ENCODE measurements at regions not wholly inside any gene's neighbourhood (a gene's known extent, or its start where the extent isn't known, plus 50 kb on each side); places are given as distances from the start of the nearest gene placed in this dataset.
A peak's percentile ranks its signal among the peaks of the same experiment; 100 is the strongest.

GRCh38 chrX:94041881-94042280 lies 367.9 kb downstream of the FAM133A start:
- no peaks in the 10 kb centered on the region for H3K27me3 Mint-ChIP-seq

GRCh38 chrX:94045724-94046123 lies 371.7 kb downstream of the FAM133A start:
- no peaks in the 10 kb centered on the region for H3K36me3 Mint-ChIP-seq
- no peak for ATAC-seq (ENCODE audit: low read depth in 2 of 2)
- H3K27ac ChIP-seq (ENCODE audit: insufficient read depth, low read length, poor library complexity, severe bottlenecking), result no peak overlapping the region
- H3K27me3 ChIP-seq (ENCODE audit: control insufficient read depth, insufficient read depth, low read length), result no peaks in the 10 kb centered on the region
- no peak overlapping the region for H3K4me3 ChIP-seq (ENCODE audit: low read depth, low read length)
- no peaks in the 10 kb centered on the region for H3K36me3 ChIP-seq (ENCODE audit: control insufficient read depth, insufficient read depth, low read length)
- H3K4me1 ChIP-seq (ENCODE audit: control insufficient read depth, insufficient read depth, low read length, poor library complexity, severe bottlenecking), result no peaks in the 10 kb centered on the region
- DNase-seq, result no peak
- H3K9me3 ChIP-seq (ENCODE audit: control insufficient read depth in 2 of 2, low read length in 2 of 2), result no peaks in the 10 kb centered on the region
- H3K9me3 Mint-ChIP-seq, result peaks cover 0 to 7% (median 0%) of the 10 kb centered on the region in 7 donors
- no peak overlapping the region for H3K4me3 Mint-ChIP-seq
- H3K27me3 Mint-ChIP-seq, result no peaks in the 10 kb centered on the region
- no peak overlapping the region for H3K27ac Mint-ChIP-seq
- H3K4me1 Mint-ChIP-seq, result no peaks in the 10 kb centered on the region

More at GRCh38 chrX:94041881-94042280, 367.9 kb downstream of the FAM133A start:
- ATAC-seq (ENCODE audit: low read depth in 2 of 2) (no peak), DNase-seq (no peak)
- Histone ChIP-seq H3K27me3 (ENCODE audit: control insufficient read depth, insufficient read depth, low read length) (no peaks in the 10 kb centered on the region), H3K36me3 (ENCODE audit: control insufficient read depth, insufficient read depth, low read length) (no peaks in the 10 kb centered on the region), H3K9me3 (ENCODE audit: control insufficient read depth in 2 of 2, low read length in 2 of 2) (no peaks in the 10 kb centered on the region), H3K4me1 (ENCODE audit: control insufficient read depth, insufficient read depth, low read length, poor library complexity, severe bottlenecking) (no peaks in the 10 kb centered on the region), H3K4me3 (ENCODE audit: low read depth, low read length) (no peak overlapping the region), H3K27ac (ENCODE audit: insufficient read depth, low read length, poor library complexity, severe bottlenecking) (no peak overlapping the region)
- Mint-ChIP-seq H3K4me1 (no peaks in the 10 kb centered on the region), H3K36me3 (no peaks in the 10 kb centered on the region), H3K4me3 (no peak overlapping the region), H3K27ac (no peak overlapping the region), H3K9me3 (peaks cover 0 to 7% (median 3%) of the 10 kb centered on the region in 7 donors)

- H3K4me3 Mint-ChIP-seq, result no peak overlapping the region
- H3K27me3 Mint-ChIP-seq, result no peaks in the 10 kb centered on the region
- H3K4me1 ChIP-seq (ENCODE audit: control insufficient read depth, insufficient read depth, low read length, poor library complexity, severe bottlenecking), result no peaks in the 10 kb centered on the region
- no peaks in the 10 kb centered on the region for H3K9me3 ChIP-seq (ENCODE audit: control insufficient read depth in 2 of 2, low read length in 2 of 2)
- DNase-seq (no peak), ATAC-seq (ENCODE audit: low read depth in 2 of 2) (no peak)
- H3K27me3 ChIP-seq (ENCODE audit: control insufficient read depth, insufficient read depth, low read length), result no peaks in the 10 kb centered on the region
- H3K27ac Mint-ChIP-seq, result no peak overlapping the region
- no peak overlapping the region for H3K4me3 ChIP-seq (ENCODE audit: low read depth, low read length)
- no peak overlapping the region for H3K27ac ChIP-seq (ENCODE audit: insufficient read depth, low read length, poor library complexity, severe bottlenecking)
- H3K36me3 ChIP-seq (ENCODE audit: control insufficient read depth, insufficient read depth, low read length), result no peaks in the 10 kb centered on the region
- H3K9me3 Mint-ChIP-seq, result no peaks in the 10 kb centered on the region
- peaks cover 0 to 2% (median 0%) of the 10 kb centered on the region in 4 donors for H3K4me1 Mint-ChIP-seq
- H3K36me3 Mint-ChIP-seq, result no peaks in the 10 kb centered on the region
These were observed 377.9 kb downstream of the FAM133A start for GRCh38 chrX:94051926-94052325.

DNA sequence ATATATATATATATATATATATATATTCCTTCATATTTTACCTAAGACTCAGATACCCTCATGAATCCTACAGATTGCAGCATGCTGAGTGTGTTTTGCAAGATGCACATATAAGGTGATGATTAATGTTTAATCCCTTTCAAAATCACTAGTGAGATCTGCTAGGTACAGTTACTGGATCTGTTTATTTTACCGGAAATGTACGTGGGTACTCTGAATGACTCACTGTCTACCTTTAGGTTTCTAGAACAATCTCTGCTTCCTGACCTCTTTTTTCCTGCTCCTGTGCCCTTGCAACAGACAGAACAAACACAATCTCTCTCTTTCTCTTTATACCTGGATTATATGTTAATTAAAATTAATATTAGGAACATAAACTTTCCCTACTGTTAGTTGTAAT lies 379.6 kb downstream of the FAM133A start:
- ATAC-seq (ENCODE audit: low read depth in 2 of 2) (no peak), DNase-seq (no peak)
- Mint-ChIP-seq H3K9me3 (no peaks in the 10 kb centered on the region), H3K27me3 (no peaks in the 10 kb centered on the region), H3K27ac (no peak overlapping the region), H3K36me3 (no peaks in the 10 kb centered on the region), H3K4me3 (no peak overlapping the region), H3K4me1 (peaks cover 0 to 2% (median 0%) of the 10 kb centered on the region in 4 donors)
- Histone ChIP-seq H3K27ac (ENCODE audit: insufficient read depth, low read length, poor library complexity, severe bottlenecking) (no peak overlapping the region), H3K27me3 (ENCODE audit: control insufficient read depth, insufficient read depth, low read length) (no peaks in the 10 kb centered on the region), H3K4me3 (ENCODE audit: low read depth, low read length) (no peak overlapping the region), H3K9me3 (ENCODE audit: control insufficient read depth in 2 of 2, low read length in 2 of 2) (no peaks in the 10 kb centered on the region), H3K4me1 (ENCODE audit: control insufficient read depth, insufficient read depth, low read length, poor library complexity, severe bottlenecking) (no peaks in the 10 kb centered on the region), H3K36me3 (ENCODE audit: control insufficient read depth, insufficient read depth, low read length) (no peaks in the 10 kb centered on the region)

GRCh38 chrX:94057385-94057784 lies 383.4 kb downstream of the FAM133A start:
- Histone ChIP-seq H3K4me1 (ENCODE audit: control insufficient read depth, insufficient read depth, low read length, poor library complexity, severe bottlenecking) (no peaks in the 10 kb centered on the region), H3K9me3 (ENCODE audit: control insufficient read depth in 2 of 2, low read length in 2 of 2) (no peaks in the 10 kb centered on the region), H3K36me3 (ENCODE audit: control insufficient read depth, insufficient read depth, low read length) (no peaks in the 10 kb centered on the region), H3K27ac (ENCODE audit: insufficient read depth, low read length, poor library complexity, severe bottlenecking) (no peak overlapping the region), H3K27me3 (ENCODE audit: control insufficient read depth, insufficient read depth, low read length) (no peaks in the 10 kb centered on the region), H3K4me3 (ENCODE audit: low read depth, low read length) (no peak overlapping the region)
- ATAC-seq (ENCODE audit: low read depth in 2 of 2), result no peak
- Mint-ChIP-seq H3K27ac (no peak overlapping the region), H3K36me3 (no peaks in the 10 kb centered on the region), H3K9me3 (peaks cover 0 to 5% (median 2%) of the 10 kb centered on the region in 7 donors), H3K4me1 (peaks cover 0 to 2% (median 0%) of the 10 kb centered on the region in 4 donors), H3K27me3 (no peaks in the 10 kb centered on the region), H3K4me3 (no peak overlapping the region)
- no peak for DNase-seq

GRCh38 chrX:94058728-94059382 lies 384.8 kb downstream of the FAM133A start:
- no peak for ATAC-seq (ENCODE audit: low read depth in 2 of 2)
- Mint-ChIP-seq H3K9me3 (peaks cover 0 to 8% (median 2%) of the 10 kb centered on the region in 7 donors), H3K36me3 (no peaks in the 10 kb centered on the region)

DNA sequence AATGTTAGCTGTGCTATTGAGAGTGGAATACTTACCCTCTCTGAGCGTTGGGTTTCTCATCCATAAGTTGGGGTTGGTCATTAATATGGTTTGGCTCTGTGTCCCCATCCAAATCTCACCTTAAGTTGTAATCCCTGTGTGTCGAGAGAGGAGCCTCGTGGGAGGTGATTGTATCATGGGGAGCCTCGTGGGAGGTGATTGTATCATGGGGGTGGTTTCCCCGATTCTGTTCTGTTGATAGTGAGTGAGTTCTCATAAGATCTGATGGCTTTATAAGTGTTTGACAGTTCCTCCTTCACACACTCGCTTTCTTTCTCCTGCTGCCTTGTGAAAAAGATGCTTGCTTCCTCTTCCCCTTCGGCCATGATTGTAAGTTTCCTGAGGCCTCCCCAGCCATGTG lies 391.1 kb downstream of the FAM133A start:
- H3K9me3 Mint-ChIP-seq, result peaks cover 0 to 8% (median 4%) of the 10 kb centered on the region in 7 donors
- ATAC-seq (ENCODE audit: low read depth in 2 of 2), result no peak
- Histone ChIP-seq H3K36me3 (ENCODE audit: control insufficient read depth, insufficient read depth, low read length) (no peaks in the 10 kb centered on the region), H3K4me1 (ENCODE audit: control insufficient read depth, insufficient read depth, low read length, poor library complexity, severe bottlenecking) (no peaks in the 10 kb centered on the region), H3K9me3 (ENCODE audit: control insufficient read depth in 2 of 2, low read length in 2 of 2) (no peaks in the 10 kb centered on the region), H3K27ac (ENCODE audit: insufficient read depth, low read length, poor library complexity, severe bottlenecking) (no peak overlapping the region), H3K4me3 (ENCODE audit: low read depth, low read length) (no peak overlapping the region), H3K27me3 (ENCODE audit: control insufficient read depth, insufficient read depth, low read length) (no peaks in the 10 kb centered on the region)
- no peak for DNase-seq
- H3K27me3 Mint-ChIP-seq, result no peaks in the 10 kb centered on the region
- H3K4me1 Mint-ChIP-seq, result no peaks in the 10 kb centered on the region
- H3K27ac Mint-ChIP-seq, result no peak overlapping the region
- H3K36me3 Mint-ChIP-seq, result no peaks in the 10 kb centered on the region
- no peak overlapping the region for H3K4me3 Mint-ChIP-seq

More at GRCh38 chrX:94058728-94059382, 384.8 kb downstream of the FAM133A start:
- Mint-ChIP-seq H3K4me3 (no peak overlapping the region), H3K4me1 (peaks cover 0 to 2% (median 0%) of the 10 kb centered on the region in 4 donors), H3K27me3 (no peaks in the 10 kb centered on the region), H3K27ac (no peak overlapping the region)
- H3K9me3 ChIP-seq (ENCODE audit: control insufficient read depth in 2 of 2, low read length in 2 of 2), result no peaks in the 10 kb centered on the region
- H3K4me3 ChIP-seq (ENCODE audit: low read depth, low read length), result no peak overlapping the region
- DNase-seq, result peak in 1 of 3 donors; percentile 7
- no peaks in the 10 kb centered on the region for H3K27me3 ChIP-seq (ENCODE audit: control insufficient read depth, insufficient read depth, low read length)
- H3K27ac ChIP-seq (ENCODE audit: insufficient read depth, low read length, poor library complexity, severe bottlenecking), result no peak overlapping the region
- H3K36me3 ChIP-seq (ENCODE audit: control insufficient read depth, insufficient read depth, low read length), result no peaks in the 10 kb centered on the region
- H3K4me1 ChIP-seq (ENCODE audit: control insufficient read depth, insufficient read depth, low read length, poor library complexity, severe bottlenecking), result no peaks in the 10 kb centered on the region

DNA sequence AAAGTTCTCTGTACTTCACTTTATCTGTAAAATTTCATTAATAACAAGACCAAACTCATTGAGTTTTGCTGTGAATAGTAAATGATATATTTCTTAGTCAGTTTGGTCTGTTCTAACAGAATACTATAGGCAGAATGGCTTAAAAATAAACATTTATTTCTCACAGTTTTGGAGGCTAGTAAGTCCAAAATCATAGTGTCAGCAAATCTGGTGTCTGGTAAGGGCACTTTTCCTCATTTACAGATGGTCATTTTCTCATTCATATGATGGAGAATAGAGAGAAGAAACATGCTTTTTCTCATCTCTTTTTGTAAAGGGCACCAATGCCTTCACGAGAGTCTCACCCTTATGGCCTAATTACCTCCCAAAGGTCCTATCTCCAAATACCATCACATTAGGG lies 415.1 kb downstream of the FAM133A start:
- no peak overlapping the region for H3K27ac Mint-ChIP-seq
- ATAC-seq (ENCODE audit: low read depth in 2 of 2), result no peak
- peaks cover 0 to 2% (median 0%) of the 10 kb centered on the region in 7 donors for H3K9me3 Mint-ChIP-seq
- H3K36me3 ChIP-seq (ENCODE audit: control insufficient read depth, insufficient read depth, low read length), result no peaks in the 10 kb centered on the region
- no peaks in the 10 kb centered on the region for H3K36me3 Mint-ChIP-seq
- H3K27me3 ChIP-seq (ENCODE audit: control insufficient read depth, insufficient read depth, low read length), result no peaks in the 10 kb centered on the region
- H3K4me1 Mint-ChIP-seq, result no peaks in the 10 kb centered on the region
- no peaks in the 10 kb centered on the region for H3K27me3 Mint-ChIP-seq
- H3K4me3 ChIP-seq (ENCODE audit: low read depth, low read length), result no peak overlapping the region
- H3K27ac ChIP-seq (ENCODE audit: insufficient read depth, low read length, poor library complexity, severe bottlenecking), result no peak overlapping the region
- no peak overlapping the region for H3K4me3 Mint-ChIP-seq
- no peak for DNase-seq
- H3K4me1 ChIP-seq (ENCODE audit: control insufficient read depth, insufficient read depth, low read length, poor library complexity, severe bottlenecking), result no peaks in the 10 kb centered on the region
- no peaks in the 10 kb centered on the region for H3K9me3 ChIP-seq (ENCODE audit: control insufficient read depth in 2 of 2, low read length in 2 of 2)
